A673 (cell line): ENCODE measurements at regions not wholly inside any gene's neighbourhood (a gene's known extent, or its start where the extent isn't known, plus 50 kb on each side); places are given as distances from the start of the nearest gene placed in this dataset.

Experiments used
- EZH2 ChIP-seq: fragments of 200-600 bp; sonication (generic); IDR thresholded peaks from 2 replicates; pipeline ENCODE4 v1.6.1; 2017; ENCODE audit warnings: borderline replicate concordance, low read depth, mild to moderate bottlenecking, mixed read lengths, antibody characterized with exemption, low read length; ENCODE audit not compliant: poor library complexity, severe bottlenecking
- TF ChIP-seq, protein P1 (sequence below): fragments of 300-800, 200-600 bp; sonication (generic); conservative IDR thresholded peaks from 2 replicates; pipeline ENCODE4 v1.5.1; 2017; ENCODE audit warnings: low read depth, mild to moderate bottlenecking, antibody characterized with exemption, low read length, moderate library complexity, mixed read lengths

DNA sequence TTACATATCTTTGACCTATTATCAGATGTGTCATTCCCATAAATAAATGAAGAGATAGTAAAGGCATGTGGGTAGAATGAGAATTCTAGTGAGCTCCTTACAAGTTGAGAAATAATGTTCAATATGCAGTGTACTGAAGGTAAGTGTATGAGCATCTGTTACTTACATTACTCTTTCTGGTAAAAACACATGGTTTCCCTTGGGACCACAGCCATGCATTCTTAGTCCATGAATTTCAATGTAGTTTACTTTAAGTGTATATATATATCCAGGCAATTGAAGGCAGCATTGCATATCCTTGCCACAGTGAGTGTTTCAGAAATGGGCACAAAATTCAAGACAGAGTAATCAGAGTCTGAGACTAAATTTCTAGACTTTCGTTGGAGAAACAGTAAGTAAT, 277.2 kb downstream of the CXXC4 start:
- TF ChIP-seq, protein P1, sequence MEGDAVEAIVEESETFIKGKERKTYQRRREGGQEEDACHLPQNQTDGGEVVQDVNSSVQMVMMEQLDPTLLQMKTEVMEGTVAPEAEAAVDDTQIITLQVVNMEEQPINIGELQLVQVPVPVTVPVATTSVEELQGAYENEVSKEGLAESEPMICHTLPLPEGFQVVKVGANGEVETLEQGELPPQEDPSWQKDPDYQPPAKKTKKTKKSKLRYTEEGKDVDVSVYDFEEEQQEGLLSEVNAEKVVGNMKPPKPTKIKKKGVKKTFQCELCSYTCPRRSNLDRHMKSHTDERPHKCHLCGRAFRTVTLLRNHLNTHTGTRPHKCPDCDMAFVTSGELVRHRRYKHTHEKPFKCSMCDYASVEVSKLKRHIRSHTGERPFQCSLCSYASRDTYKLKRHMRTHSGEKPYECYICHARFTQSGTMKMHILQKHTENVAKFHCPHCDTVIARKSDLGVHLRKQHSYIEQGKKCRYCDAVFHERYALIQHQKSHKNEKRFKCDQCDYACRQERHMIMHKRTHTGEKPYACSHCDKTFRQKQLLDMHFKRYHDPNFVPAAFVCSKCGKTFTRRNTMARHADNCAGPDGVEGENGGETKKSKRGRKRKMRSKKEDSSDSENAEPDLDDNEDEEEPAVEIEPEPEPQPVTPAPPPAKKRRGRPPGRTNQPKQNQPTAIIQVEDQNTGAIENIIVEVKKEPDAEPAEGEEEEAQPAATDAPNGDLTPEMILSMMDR: no peak
- TF ChIP-seq EZH2: no peak
